Fibroblast of villous mesenchyme (primary cell): ENCODE measurements at regions not wholly inside any gene's neighbourhood (a gene's known extent, or its start where the extent isn't known, plus 50 kb on each side); places are given as distances from the start of the nearest gene placed in this dataset.

Source experiments
- DNase-seq: peaks from one replicate; pipeline ENCODE4 v3.0.0-alpha.2; 2010; ENCODE audit warnings: low read depth
- H3K4me3 ChIP-seq: 2 replicates; pipeline ENCODE4 v1.5.1; 2011; ENCODE audit warnings: low read depth, mild to moderate bottlenecking, low read length
- CTCF ChIP-seq: IDR thresholded peaks from 2 replicates; pipeline ENCODE4 v1.5.1; 2012; ENCODE audit warnings: low read depth, mild to moderate bottlenecking, low read length; ENCODE audit not compliant: insufficient read depth

DNA sequence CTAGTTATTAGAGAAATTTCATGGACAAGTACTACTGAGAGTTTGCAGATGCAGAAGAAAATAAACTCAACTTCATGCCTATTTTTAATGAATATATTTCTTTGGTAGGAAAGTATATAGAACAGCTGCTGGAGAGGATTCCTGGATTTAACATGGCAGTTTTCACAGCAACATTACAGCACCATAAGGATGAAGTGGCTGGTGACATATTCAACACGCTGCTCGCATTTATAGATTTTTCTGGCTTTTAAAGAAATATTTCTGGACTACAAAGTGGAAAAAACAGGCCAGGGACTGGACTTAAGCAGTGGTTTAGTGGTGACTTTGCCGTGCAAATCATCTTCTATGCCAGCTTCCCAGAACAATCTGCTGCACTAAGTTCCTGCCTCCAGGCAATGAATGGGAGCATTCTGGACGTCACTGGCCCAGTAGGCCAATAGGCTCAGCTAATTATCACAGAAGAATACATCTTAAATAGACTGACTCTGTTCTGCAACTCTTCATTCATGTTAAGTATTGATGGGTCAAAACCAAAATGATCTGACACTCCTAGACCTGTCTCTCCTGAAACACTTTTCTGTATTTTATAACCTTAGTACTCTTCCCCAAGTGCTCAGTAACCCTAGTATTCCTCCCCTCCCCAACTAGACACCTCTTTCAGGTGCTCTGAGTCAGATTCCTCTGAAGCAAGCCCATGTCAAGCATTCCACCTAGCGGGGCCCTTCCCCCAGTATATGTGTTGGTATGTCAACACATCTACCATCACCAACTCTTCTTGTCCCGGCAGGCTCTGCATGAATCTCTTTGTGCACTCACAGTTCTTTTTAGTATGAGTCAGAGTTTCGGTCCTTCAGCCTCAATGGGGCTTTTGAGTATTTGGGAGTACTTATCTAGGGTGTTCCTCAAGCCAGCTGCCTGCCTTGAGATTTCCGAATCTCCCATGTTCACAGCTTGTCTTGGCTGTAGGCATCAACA is 625.5 kb downstream of the CHSY3 start:
- TF ChIP-seq CTCF, result no peak
- no peak overlapping the region for H3K4me3 ChIP-seq
- no peak for DNase-seq

GRCh38 chr5:130529111-130529510 is 624.8 kb downstream of the CHSY3 start:
- no peak for DNase-seq
- no peak for TF ChIP-seq CTCF
- no peak overlapping the region for H3K4me3 ChIP-seq

GRCh38 chr5:130528474-130528873 is 624.2 kb downstream of the CHSY3 start:
- TF ChIP-seq CTCF, result no peak

GRCh38 chr5:130526708-130527107 is 622.4 kb downstream of the CHSY3 start:
- TF ChIP-seq CTCF, result no peak
- DNase-seq, result no peak
- H3K4me3 ChIP-seq, result no peak overlapping the region

More at GRCh38 chr5:130528474-130528873, 624.2 kb downstream of the CHSY3 start:
- peak; percentile 26 for DNase-seq
- no peak overlapping the region for H3K4me3 ChIP-seq

DNA sequence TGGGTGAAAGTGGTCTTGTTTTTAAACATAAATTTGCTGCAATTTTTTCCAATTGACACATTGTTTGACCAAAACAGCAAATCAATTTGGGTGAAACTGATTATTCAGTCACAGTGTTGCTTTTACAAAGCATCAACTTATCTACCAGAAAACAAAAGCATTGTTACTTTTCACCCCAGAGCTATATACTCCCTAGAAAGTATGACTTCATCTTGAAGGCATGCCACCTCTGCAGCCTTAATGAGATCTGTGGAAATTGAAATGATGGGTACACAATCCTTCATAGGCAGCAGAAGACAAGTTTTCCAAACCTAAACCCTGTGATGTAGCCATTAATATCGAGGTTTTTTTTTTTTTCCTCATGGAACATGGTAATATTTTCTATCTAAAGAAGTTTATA is 615.9 kb downstream of the CHSY3 start:
- no peak overlapping the region for H3K4me3 ChIP-seq
- TF ChIP-seq CTCF, result no peak
- no peak for DNase-seq

DNA sequence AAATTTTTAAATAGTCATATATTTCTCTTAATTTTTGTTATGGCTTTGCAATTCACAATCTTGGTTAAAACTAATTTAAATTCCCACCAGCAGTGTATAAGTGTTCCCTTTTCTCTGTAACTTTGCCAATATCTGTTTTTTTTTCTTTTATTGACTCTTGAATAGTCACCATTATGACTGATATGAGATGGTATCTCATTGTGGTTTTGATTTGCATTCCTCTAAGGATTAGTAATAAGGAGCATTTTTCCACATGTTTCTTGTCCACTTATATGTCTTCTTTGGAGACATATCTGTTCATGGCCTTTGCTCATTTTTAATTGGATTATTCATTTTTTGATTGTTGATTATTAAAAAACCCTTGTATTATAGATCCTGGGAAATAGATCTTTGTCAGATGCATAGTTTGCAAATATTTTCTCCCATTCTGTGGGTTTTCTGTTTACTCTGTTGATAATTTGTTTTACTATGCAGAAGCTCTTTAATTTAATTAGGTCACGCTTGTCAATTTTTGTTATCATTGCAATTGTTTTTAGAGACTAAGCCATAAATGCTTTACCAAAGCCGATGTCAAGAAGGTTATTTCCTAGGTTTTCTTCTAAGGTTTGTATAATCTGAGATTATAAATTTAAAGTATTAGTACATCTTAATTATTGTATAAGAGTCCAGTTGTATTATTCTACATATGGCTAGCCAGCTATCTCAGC is 610.9 kb downstream of the CHSY3 start:
- no peak for TF ChIP-seq CTCF
- peak; percentile 66 for DNase-seq

More for the DNA sequence above, 610.9 kb downstream of the CHSY3 start:
- H3K4me3 ChIP-seq, result no peak overlapping the region
